Activated CD4-positive, alpha-beta T cell treated with anti-CD3 and anti-CD28 coated beads, Interleukin-2, amount 10 ng/mL, durations not matched to agents 24 days and 14 days (primary cell): ENCODE measurements at regions not wholly inside any gene's neighbourhood (a gene's known extent, or its start where the extent isn't known, plus 50 kb on each side); places are given as distances from the start of the nearest gene placed in this dataset.

Experiments used
- DNase-seq: peaks from one replicate; pipeline ENCODE4 v3.0.0; 2022
- H3K27ac Mint-ChIP-seq: one replicate; pipeline ENCODE4 v1.8.0; 2022; ENCODE audit warnings: mild to moderate bottlenecking, mixed read lengths
- H3K27me3 Mint-ChIP-seq: one replicate; pipeline ENCODE4 v1.8.0; 2022; ENCODE audit warnings: mixed read lengths
- H3K36me3 Mint-ChIP-seq: one replicate; pipeline ENCODE4 v1.8.0; 2022; ENCODE audit warnings: low read depth, mild to moderate bottlenecking, mixed read lengths
- H3K4me1 Mint-ChIP-seq: one replicate; pipeline ENCODE4 v1.8.0; 2021; ENCODE audit warnings: mixed read lengths
- H3K4me3 Mint-ChIP-seq: one replicate; pipeline ENCODE4 v1.8.0; 2022; ENCODE audit warnings: mild to moderate bottlenecking, moderate library complexity, mixed read lengths
- H3K9me3 Mint-ChIP-seq: one replicate; pipeline ENCODE4 v1.8.0; 2021; ENCODE audit warnings: mixed read lengths
- intact Hi-C: fragments of 100-400 bp; cut with micrococcal nuclease; formaldehyde crosslinking; loops from one replicate; pipeline ENCODE4 v1.15.1; 2023

DNA sequence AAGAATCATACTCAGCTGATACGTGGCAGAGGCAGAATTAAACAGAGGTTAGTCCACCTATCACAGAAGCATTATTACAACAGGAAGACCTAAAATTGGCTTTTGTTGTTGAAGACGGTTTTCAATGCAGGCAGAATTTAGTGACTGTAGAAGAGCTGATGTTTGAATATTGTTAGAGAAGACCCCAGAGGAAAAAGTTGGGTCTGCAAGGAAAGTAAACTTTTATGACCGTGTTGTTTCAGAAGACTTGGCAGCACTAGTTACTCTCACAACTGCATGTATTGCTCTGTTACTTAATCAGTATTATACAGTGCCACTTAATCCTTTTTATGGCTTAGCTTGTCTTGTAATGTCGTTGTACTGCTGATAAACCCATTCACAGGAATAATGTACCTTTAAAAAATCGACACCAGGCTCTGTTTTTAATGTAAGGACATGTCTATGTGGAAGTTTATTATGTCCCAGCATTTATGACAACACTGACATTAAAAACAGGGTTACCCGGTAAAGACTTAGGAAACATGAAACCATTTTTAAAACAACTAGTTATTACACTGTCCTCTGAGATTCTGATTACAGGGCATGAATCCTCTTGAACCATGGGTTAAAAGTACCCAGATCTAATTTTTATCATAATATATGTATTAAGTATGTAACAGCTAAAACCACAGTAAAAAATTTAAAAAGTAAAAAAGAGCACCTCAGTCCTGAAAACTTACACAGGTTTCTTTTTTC is 235.4 kb downstream of the TTLL7 start:
- intact Hi-C loops = no loop called here
- DNase-seq = no peak
- Mint-ChIP-seq H3K9me3 (no peaks in the 10 kb centered on the region), H3K4me1 (peaks cover 4% of the 10 kb centered on the region), H3K27ac (no peak overlapping the region), H3K36me3 (no peaks in the 10 kb centered on the region), H3K4me3 (no peak overlapping the region), H3K27me3 (peaks cover 1% of the 10 kb centered on the region)

DNA sequence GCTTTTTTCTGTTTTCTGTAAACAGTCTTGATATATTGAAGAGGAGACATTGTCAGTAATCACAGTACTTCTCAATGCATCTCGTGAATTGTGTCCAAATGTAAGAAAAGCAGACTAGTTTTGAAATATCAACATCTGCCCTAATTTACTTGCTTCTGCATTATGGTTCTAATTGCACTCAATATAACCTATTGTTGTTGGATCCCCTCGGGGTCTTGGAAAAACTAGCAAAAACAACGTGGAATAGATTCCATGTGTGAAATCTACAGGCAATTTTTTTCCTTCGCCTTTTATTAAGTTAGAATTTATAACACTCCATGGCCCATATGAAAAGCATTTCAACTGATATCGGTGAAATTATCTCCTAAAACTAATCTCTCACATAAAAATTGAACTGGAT is 236.5 kb downstream of the TTLL7 start:
- intact Hi-C loops = no loop called here
- Mint-ChIP-seq H3K36me3 (no peaks in the 10 kb centered on the region), H3K4me3 (no peak overlapping the region), H3K27me3 (peaks cover 1% of the 10 kb centered on the region), H3K4me1 (peaks cover 4% of the 10 kb centered on the region), H3K27ac (no peak overlapping the region), H3K9me3 (no peaks in the 10 kb centered on the region)
- no peak for DNase-seq

DNA sequence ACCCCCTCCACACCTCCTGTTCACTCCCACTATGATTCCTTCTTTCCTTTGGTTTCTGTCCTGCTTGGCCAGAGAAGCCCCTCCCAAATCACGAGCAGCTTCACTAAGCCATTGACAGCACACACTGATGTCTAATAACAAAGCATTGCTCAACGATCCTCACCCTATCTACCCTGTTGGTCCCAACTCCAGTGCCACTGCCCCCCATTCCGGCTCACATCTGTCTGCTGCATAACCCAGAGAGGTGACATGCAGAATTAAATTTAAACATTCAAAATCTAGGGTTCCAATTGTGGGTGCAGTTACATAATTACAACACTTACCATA is 236.9 kb downstream of the TTLL7 start:
- no peak overlapping the region for H3K4me3 Mint-ChIP-seq
- intact Hi-C loops = no loop called here
- DNase-seq = no peak
- H3K27me3 Mint-ChIP-seq = peaks cover 1% of the 10 kb centered on the region
- H3K4me1 Mint-ChIP-seq = peaks cover 4% of the 10 kb centered on the region
- no peaks in the 10 kb centered on the region for H3K9me3 Mint-ChIP-seq
- no peak overlapping the region for H3K27ac Mint-ChIP-seq
- no peaks in the 10 kb centered on the region for H3K36me3 Mint-ChIP-seq

DNA sequence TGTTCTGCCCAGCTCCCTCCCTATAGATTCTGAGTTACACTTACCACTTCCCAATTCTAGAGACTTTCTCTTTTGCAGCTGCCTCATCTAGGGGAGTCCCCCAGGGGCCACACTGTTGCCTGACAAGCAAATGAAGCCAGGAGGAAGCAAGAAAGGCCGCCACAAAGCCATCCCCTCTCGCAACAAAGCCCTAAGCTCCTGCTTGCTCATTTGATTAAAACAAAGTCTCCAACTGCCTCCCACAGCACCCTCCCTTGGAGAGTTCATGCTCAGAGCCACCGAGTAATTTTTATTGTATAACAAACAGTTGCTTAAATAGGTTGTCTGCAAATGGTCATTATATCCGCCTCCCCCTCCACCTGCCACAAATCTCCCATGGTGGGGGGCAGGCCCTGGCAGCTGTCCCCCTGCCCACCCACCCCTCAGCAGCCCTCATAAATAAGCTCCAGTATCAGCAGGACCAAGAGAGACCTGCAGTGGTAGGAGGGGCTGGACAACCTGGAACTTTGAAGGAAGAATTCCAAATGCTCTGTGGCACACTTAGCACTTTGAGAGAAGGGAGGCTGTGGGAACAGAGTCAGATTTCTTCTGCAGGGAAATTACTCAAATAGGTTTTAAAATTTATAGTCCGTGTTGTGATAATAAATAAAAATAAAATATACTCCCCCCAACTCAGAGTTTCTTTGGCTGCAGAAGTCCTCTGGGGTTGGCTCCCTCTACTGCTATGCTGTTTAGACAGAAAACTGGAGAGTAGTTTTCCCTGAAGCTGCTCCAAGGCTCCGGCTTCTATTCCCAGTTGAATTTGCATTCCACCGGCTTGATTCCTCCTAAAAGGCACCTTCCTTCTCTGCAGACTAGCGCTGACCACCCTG is 237.5 kb downstream of the TTLL7 start:
- Mint-ChIP-seq H3K27ac (no peak overlapping the region), H3K27me3 (peaks cover 1% of the 10 kb centered on the region), H3K36me3 (no peaks in the 10 kb centered on the region), H3K4me3 (no peak overlapping the region), H3K4me1 (peaks cover 4% of the 10 kb centered on the region), H3K9me3 (no peaks in the 10 kb centered on the region)
- intact Hi-C loops = no loop called here
- peak; percentile 61 for DNase-seq

- peaks cover 4% of the 10 kb centered on the region for H3K4me1 Mint-ChIP-seq
- no peak overlapping the region for H3K4me3 Mint-ChIP-seq
- intact Hi-C loops = no loop called here
- no peak for DNase-seq
- no peak overlapping the region for H3K27ac Mint-ChIP-seq
- H3K36me3 Mint-ChIP-seq = no peaks in the 10 kb centered on the region
- H3K9me3 Mint-ChIP-seq = no peaks in the 10 kb centered on the region
- H3K27me3 Mint-ChIP-seq = peaks cover 1% of the 10 kb centered on the region
Observed at GRCh38 chr1:83760226-83761021, 238.5 kb downstream of the TTLL7 start.

DNA sequence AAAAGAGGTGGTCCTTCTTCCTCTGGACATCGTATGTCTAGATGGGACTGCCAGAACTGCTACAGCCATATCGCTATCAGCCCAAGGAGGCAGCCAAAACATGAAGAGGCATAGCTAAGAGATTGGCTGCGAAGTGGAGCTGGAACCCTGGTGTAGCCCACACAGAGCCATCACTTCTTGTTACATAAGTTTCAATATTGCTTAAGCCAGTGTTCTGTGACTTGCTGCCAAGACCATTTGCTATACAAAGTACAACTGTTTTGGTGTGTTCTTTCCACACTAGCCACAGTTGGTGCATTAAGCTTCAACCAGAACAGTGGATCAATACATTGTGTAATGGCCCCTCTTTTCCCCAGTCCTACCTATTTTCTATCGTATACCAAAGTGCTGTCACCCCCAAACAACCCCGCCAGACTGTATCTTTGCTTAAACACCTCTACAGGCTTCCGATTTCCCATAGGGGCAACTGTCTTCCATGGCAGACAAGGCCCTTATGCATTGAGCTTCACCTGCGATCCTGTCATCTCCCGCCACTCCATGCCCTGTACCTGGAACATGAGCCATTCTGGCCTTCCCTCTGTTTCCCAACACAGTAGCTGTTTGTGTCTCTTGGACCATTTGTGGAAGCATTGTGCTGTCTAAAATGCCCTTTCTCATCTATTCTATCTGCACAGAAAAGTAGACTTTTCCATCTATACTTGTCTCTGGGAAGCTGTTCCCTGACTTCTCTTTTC is 241.8 kb downstream of the TTLL7 start:
- H3K4me3 Mint-ChIP-seq = no peak overlapping the region
- no peaks in the 10 kb centered on the region for H3K27me3 Mint-ChIP-seq
- intact Hi-C loops = no loop called here
- H3K36me3 Mint-ChIP-seq = no peaks in the 10 kb centered on the region
- DNase-seq = no peak
- H3K27ac Mint-ChIP-seq = no peak overlapping the region
- H3K9me3 Mint-ChIP-seq = no peaks in the 10 kb centered on the region
- peaks cover 4% of the 10 kb centered on the region for H3K4me1 Mint-ChIP-seq

DNA sequence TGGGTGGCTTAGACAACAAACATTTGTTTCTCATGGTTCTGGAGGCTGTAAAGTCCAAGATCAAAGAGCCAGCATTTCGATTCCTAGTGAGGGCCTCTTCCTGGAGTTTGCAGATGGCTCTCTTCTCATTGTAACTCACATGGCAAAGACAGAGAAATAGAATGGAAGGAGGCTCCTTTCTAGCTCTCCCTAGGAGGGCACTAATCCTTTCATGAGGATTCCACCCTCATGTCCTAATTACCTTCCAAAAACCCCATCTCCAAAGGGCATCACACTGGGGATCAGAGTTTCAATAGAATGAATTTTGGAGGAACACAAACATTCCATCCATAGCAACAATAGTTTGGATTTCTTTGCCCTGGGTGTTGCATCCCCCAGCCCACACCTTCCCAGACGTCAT is 247.3 kb downstream of the TTLL7 start:
- no peak for DNase-seq
- H3K9me3 Mint-ChIP-seq = no peaks in the 10 kb centered on the region
- H3K27me3 Mint-ChIP-seq = no peaks in the 10 kb centered on the region
- H3K36me3 Mint-ChIP-seq = no peaks in the 10 kb centered on the region
- H3K4me1 Mint-ChIP-seq = no peaks in the 10 kb centered on the region
- no peak overlapping the region for H3K27ac Mint-ChIP-seq
- intact Hi-C loops = no loop called here
- no peak overlapping the region for H3K4me3 Mint-ChIP-seq

DNA sequence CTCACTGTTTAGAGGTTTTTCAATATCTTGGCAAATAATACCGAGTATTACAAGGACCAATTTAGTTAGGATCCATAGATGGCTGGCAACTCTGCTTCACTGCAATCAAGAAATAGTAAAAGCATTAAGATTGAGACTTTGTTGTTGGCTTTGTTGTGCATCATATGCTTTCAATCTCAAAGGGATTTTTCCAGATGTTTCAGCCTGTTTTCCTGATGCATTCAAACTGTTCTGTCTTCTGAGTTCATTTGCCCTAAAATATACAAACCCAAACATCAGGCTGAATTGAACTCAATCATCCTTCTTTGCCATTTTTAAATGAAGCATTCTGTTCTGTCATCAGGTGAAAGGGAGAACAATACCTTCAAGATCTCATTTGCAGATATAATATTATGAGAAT is 248.7 kb downstream of the TTLL7 start:
- DNase-seq = no peak
- no peak overlapping the region for H3K27ac Mint-ChIP-seq
- no peaks in the 10 kb centered on the region for H3K36me3 Mint-ChIP-seq
- intact Hi-C loops = no loop called here
- no peak overlapping the region for H3K4me3 Mint-ChIP-seq
- no peaks in the 10 kb centered on the region for H3K4me1 Mint-ChIP-seq
- no peaks in the 10 kb centered on the region for H3K9me3 Mint-ChIP-seq
- H3K27me3 Mint-ChIP-seq = no peaks in the 10 kb centered on the region

DNA sequence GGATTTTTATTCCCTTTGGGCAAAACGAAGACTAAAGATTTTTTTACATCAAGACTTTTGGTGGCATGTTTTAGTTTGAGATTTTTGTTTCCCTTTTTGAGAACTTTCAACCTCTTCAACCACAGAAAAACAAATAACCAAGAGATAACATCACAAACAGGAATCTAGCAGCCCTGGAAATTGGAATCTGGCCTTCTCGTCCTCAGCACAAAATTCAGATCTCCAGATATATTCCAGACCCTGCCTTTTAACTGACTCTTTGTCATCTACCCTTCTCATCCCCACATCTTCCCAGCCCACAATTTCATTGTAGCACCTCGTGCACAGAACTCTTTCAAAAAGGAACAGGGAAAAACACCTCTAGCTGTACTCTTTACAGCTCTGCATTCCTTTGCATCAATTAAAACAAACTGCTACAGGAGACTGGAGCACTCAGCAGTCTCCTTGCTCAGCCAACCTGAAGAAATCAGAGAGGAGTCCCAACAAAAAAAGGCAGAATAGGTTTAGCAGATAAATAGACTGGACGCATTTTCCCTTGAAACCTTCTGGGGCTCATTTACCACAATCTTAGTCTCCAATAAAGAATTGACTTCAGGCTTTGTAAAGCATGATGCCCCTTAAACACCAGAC is 251.0 kb downstream of the TTLL7 start:
- Mint-ChIP-seq H3K27ac (no peak overlapping the region), H3K4me3 (no peak overlapping the region), H3K9me3 (no peaks in the 10 kb centered on the region), H3K27me3 (no peaks in the 10 kb centered on the region), H3K4me1 (no peaks in the 10 kb centered on the region), H3K36me3 (no peaks in the 10 kb centered on the region)
- intact Hi-C loops = no loop called here
- no peak for DNase-seq

DNA sequence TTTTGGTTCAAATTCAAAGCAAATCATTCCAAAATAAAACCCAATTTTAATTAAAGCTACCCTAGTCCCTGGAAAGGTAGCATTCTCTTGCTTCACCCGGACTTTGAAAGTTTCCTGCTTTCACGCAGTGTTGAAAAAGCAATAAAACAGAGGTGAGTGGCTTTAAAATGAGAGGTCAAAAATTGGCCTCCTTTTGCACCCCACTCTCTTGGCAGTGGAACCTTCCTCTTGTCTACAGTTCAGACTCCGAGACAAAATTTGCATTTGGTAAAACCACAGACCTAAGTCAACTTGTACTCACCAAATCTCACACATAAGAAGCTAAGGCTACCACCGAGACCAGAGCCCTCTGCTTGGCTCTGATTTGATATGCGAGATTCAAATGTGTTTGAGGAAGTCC is 252.7 kb downstream of the TTLL7 start:
- Mint-ChIP-seq H3K4me1 (no peaks in the 10 kb centered on the region), H3K4me3 (no peak overlapping the region), H3K36me3 (no peaks in the 10 kb centered on the region), H3K27me3 (no peaks in the 10 kb centered on the region), H3K27ac (no peak overlapping the region), H3K9me3 (no peaks in the 10 kb centered on the region)
- no peak for DNase-seq
- intact Hi-C loops = no loop called here

DNA sequence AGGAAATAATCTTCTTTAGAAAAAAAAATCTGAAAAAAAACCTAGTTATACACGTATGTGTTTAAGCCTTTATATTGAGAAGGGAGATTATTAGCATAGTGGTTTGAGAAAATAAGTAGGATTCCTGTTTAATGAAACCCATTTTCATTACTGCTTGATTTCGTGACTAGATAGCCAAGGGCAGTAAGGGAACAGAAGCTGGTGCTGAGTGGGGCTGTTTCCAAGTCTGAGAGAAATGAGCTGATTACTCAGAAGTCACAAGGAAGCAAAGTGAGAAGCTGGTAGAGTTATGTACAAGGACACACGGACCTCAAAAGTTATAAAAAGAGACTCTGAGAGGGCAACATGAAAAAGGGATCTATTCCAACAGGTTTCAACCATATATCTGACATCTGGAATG is 256.5 kb downstream of the TTLL7 start:
- Mint-ChIP-seq H3K4me1 (no peaks in the 10 kb centered on the region), H3K9me3 (no peaks in the 10 kb centered on the region), H3K27ac (no peak overlapping the region), H3K27me3 (no peaks in the 10 kb centered on the region), H3K4me3 (no peak overlapping the region), H3K36me3 (no peaks in the 10 kb centered on the region)
- intact Hi-C loops = no loop called here
- no peak for DNase-seq

GRCh38 chr1:83741770-83742169 is 257.2 kb downstream of the TTLL7 start:
- DNase-seq = no peak
- no peaks in the 10 kb centered on the region for H3K9me3 Mint-ChIP-seq
- H3K4me3 Mint-ChIP-seq = no peak overlapping the region
- no peaks in the 10 kb centered on the region for H3K4me1 Mint-ChIP-seq
- no peaks in the 10 kb centered on the region for H3K27me3 Mint-ChIP-seq
- H3K27ac Mint-ChIP-seq = no peak overlapping the region
- intact Hi-C loops = no loop called here
- H3K36me3 Mint-ChIP-seq = no peaks in the 10 kb centered on the region

- no peaks in the 10 kb centered on the region for H3K36me3 Mint-ChIP-seq
- no peak for DNase-seq
- no peaks in the 10 kb centered on the region for H3K27me3 Mint-ChIP-seq
- H3K4me1 Mint-ChIP-seq = no peaks in the 10 kb centered on the region
- no peak overlapping the region for H3K27ac Mint-ChIP-seq
- no peaks in the 10 kb centered on the region for H3K9me3 Mint-ChIP-seq
- intact Hi-C loops = no loop called here
- H3K4me3 Mint-ChIP-seq = no peak overlapping the region
Observed at GRCh38 chr1:83741348-83741747, 257.6 kb downstream of the TTLL7 start.
